ENCODE measurements at regions not wholly inside any gene's neighbourhood (a gene's known extent, or its start where the extent isn't known, plus 50 kb on each side); places are given as distances from the start of the nearest gene placed in this dataset.
A peak's percentile ranks its signal among the peaks of the same experiment; 100 is the strongest.

DNA sequence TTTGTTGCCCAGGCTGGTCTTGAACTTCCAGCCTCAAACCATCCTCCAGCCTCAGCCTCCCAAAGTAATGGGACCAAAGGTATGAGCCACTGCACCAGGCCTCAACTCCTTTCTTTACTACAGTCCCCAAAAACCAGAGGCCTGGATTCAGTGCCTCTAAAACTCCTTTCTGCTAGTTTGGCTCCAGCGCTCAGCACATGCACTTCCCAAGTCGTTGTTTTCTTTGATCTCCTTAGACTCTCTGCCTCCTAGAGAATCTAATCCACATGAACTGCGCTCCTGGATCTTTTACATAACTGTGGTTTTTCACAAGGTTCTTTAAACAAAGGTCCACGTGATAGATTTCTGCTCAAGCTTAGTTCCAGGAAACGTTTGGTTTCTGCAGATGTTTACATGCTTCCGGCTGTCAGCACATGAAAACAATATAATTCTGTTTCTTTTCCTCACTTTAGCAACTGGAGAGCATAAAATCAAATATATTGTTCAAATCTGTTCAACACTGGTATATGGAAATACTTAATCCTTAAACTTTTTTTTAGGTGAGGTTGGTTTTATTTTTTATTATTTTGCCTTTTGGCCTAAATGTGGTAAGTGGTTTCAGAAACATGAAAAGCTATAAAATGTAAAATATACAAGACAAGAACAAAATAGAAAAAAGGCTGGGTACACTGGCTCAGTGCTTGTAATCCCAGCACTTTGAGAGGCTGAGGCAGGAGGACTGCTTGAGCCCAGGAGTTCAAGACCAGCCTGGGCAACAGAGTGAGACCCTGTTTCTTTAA, 270.5 kb upstream of the MKLN1 start:
- TF ChIP-seq POLR2A (IDR thresholded peaks at IDR 0.05) (no peak), EP300 (IDR thresholded peaks at IDR 0.05) (peak in 2 of 4 donors; percentile 29 to 86)
- TF ChIP-seq, protein P1, sequence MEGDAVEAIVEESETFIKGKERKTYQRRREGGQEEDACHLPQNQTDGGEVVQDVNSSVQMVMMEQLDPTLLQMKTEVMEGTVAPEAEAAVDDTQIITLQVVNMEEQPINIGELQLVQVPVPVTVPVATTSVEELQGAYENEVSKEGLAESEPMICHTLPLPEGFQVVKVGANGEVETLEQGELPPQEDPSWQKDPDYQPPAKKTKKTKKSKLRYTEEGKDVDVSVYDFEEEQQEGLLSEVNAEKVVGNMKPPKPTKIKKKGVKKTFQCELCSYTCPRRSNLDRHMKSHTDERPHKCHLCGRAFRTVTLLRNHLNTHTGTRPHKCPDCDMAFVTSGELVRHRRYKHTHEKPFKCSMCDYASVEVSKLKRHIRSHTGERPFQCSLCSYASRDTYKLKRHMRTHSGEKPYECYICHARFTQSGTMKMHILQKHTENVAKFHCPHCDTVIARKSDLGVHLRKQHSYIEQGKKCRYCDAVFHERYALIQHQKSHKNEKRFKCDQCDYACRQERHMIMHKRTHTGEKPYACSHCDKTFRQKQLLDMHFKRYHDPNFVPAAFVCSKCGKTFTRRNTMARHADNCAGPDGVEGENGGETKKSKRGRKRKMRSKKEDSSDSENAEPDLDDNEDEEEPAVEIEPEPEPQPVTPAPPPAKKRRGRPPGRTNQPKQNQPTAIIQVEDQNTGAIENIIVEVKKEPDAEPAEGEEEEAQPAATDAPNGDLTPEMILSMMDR (IDR thresholded peaks at IDR 0.05): no peak

Data from upper lobe of left lung (tissue), 4 donors.